Activated naive CD4-positive, alpha-beta T cell treated with Interleukin-2 at 50 U/mL for 16 hours (primary cell): ENCODE measurements at regions not wholly inside any gene's neighbourhood (a gene's known extent, or its start where the extent isn't known, plus 50 kb on each side); places are given as distances from the start of the nearest gene placed in this dataset.
"Not testable (repeated sequence)": the region's sequence is repeated elsewhere in the genome, so short reads cannot be mapped to it uniquely, and the experiment has no call there.

Experiments
- DNase-seq: peaks from one replicate; pipeline ENCODE4 v3.0.0-alpha.2; 2020

DNA sequence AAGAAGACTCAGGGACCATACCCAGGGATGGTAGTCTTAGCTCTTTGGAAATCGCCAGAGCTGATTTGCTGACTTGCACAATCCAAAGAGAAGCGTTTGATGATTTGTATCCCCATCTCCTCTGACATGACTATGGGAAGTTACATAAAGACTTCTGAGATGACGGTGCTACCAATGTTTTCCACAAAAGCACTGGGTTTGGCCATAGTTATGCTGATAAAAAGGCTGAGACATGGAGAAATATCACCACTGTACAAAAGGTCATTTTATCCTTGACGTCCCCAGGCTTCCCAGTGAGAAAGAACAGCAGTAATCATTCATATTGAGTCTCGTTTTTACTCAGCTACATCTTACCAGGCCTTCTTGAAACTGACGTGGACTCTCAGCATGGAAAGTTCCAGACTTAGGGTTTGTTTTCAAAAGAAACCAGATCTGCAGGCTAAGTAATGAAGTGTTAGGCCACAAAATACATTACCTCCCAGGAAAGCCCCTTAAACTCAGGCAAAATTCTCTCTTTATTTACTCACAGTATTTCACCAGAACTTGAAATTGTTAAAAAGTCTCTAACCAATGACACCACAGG, 370.3 kb upstream of the JARID2 start:
- DNase-seq: peak; percentile 21

DNA sequence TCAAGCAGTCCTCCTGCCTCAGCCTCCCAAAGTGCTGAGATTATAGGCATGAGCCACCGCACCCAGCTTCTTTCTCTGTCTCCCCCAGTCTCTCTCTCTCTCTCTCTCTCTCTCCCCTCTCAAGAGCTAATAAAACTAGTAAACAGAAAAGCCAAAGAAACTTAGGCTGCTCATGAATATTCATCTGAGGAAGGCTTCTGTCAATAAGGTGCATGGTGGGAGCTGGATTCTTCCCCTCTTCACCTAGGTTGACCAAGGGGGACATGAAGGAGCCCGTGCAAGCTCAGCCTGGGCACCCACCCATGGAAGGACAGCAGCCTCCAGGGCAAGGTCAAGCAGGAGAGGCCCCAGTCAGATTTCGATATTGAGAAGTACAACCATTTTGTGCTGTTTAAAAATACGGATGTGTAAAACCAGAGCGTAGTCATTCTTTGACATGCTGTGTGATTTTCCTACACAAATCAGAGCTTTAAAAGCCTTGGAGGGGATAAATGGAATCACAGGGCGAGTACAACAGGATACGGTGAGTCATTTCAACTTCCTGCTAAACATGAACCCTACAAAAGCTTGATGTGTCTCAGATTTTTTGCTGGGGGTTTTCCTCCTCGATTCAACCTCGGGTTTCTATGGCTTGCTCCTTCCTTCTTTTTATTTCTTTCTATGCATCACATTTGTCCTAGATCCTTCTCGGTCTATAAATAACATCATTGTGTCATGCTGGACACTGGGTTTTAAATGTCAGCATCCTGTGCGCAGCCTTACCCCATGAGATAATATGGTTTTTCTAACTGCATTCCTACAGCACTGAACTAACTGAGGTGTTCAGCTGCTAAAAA, 368.9 kb upstream of the JARID2 start:
- peak; percentile 16 for DNase-seq

DNA sequence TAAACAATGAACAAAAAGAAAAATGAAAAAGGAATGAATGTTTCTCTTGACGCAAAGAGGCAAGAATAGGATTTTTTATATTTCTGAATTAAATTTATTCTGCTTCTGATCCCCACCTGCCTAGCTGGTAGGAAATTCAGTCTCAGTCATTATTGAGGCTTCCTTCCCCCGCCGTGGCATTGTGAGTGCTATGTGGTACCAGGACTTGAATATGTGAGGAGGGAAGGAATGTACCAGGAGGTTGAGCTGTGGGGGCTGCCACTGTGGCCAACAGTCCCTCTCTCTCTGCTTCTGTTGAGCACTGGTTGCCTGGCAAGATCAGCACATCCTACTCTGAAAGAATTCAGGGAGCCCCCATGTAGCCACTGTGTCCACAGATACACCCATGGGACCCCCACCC, 368.1 kb upstream of the JARID2 start:
- no peak for DNase-seq

DNA sequence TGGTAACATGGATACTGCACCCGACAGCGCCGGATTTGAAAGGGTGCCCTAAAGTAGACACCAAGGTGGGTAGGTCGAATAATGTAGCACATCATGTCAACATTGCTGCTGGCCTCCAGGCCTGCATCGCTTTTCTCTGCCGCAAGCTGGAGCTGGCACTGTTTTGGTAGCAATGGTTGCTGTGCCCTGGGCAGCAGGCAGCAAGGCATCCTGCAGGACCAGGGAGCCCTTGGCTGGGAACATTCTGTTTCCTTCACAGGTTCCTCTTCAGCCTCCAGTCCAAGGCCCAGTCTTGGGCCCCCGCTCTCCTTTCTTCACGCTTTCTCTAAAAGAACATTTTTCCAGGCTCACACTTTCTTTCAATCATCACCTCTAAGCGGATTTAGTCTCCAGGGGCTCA, 365.8 kb upstream of the JARID2 start:
- no peak for DNase-seq

DNA sequence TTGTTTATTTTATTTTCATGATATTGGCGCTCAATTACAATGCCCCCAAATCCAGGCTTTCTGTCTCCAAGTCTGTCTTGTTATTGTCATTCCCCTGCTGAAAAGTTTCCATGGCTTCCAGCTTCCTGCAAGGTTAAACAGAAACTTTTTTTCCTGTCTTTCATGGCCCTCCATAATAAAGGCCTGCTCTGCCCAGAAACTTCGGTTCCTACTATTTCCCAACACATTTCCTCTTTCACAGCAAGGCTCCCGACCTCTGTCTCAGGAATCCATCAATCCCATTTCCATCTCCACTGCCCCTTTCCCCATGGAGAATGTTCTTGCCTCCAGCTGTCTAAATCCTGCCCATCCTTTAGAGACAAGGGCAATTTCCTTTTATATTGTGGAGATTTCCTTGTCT, 365.2 kb upstream of the JARID2 start:
- DNase-seq: no peak

DNA sequence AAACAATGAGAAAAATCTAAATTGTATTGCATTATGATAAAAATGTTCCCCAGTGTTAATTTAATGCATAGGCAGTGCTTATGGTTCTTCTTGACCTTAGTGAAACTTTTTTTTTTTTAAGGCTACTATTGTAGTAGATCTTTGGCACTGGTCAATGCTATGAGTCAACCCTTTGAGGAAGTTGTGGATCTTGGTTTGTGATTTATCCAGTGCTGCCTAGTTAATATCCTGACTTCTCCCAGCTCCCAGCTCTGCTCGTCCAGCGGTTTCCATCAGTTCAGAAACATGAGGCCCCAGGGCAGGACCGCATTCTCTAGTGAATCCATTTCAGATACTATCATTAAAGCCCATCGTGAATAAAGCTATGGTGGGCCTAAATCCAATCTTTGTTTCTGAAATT, 364.5 kb upstream of the JARID2 start:
- no peak for DNase-seq

DNA sequence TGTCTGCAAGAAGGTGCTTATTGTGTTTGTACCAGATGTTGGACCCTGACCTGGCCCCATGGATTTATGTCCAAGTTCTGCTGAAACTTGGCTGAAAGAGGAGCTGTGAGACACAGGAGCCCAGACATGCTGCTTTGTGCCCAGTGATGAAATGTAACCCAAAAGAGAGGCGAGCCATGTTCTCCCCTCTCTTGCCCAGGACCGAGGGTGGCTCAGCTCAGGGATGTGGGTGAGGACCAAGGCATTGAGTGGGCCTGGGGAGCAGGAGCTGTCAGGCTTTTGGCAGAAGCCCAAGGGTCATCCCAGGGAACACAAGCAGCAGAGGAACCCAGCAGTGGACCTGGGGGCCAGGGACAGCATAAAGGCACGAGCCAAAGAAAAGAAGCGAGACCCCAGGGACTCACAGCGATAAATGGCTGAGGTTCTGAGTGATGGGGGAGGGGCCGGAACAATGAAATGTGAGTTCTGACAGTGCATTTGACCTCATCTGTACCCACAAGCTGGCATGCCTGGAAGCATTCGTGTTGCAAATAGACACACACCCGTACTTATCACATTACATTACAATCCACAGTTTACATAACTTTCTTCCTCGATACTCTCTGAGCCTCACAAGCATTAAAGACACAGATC, 363.4 kb upstream of the JARID2 start:
- DNase-seq: no peak

DNA sequence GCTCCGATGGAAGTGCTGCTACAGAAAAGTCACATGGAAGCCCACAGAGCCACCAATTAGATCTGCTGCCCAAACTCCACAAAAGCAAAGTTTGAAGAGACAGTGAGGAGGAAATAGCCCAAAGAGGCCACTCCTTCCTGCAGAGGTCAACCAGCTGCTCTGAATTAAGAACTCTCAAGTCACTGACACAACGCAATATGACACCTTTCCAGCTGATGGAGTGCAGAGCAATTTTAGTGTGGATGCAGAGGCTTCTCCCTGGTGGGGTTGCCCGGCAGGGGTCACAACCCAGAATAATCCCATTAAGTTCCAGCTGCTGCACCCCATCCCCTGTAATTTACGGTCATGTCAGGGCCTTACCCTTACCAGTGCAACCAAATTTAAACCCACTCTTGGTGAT, 361.9 kb upstream of the JARID2 start:
- DNase-seq: no peak

DNA sequence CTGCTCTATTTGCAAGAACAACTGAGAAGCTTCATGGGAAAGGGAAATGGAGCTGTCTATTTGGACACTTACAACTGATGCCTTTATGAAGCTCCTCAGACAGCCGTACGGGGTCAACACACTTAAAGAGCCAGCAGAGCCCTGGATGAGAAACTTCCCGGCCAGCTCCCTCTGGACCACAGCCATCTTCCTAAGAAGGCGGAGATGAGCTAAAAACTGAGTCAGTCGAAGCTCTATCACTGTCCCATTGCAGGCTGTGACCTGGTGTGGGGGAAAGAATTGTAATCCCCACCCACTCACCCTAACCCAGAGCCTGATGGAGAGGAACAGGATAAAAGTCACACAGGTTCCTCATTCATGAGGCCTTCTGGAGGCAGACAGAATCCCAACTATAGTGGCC, 360.4 kb upstream of the JARID2 start:
- no peak for DNase-seq

DNA sequence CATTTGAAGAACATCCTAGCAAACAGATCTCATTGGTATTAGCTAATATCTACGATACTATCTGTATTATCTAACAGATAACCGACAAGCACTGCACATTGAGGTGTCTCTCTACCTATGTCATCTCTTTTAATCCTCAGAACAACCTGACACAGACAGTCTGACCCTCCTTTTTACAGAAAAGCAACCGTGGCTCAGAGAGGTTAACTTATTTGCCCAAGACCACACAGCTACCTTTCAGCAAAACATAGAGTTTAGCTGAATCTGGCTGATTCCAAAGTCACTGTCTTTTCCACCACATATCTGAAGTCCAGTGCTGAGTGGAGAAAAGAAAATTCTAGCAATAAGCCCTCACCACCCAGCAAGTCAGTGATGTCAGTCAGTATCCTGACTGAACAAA, 358.7 kb upstream of the JARID2 start:
- no peak for DNase-seq

DNA sequence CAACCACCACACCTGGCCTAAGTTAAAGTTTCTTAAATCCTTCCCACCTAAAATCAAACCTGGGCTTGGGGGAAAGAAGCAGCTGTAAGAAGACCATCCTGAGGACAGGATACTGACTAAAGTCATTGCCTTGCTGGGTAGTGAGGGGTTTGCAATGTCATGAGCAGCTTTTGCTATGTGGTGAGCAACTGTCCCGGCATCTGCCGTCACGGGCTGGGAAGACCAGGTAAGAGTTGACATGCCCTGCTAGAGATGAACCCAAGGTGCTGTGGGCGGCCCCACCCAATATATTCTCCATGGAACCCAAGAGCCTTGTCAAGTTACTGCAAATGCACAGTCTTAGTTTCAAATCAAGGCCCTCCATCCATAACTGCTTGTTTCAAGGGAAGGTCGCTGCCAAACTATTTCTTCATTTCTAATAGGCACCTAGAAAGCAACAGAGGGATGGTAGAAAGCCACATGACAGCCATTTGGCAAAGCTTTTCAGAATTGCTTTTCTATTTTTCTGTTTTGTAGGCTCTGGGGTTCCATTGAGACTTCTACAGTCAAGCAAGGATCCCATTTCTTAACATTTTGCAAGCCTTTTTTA, 357.8 kb upstream of the JARID2 start:
- no peak for DNase-seq

DNA sequence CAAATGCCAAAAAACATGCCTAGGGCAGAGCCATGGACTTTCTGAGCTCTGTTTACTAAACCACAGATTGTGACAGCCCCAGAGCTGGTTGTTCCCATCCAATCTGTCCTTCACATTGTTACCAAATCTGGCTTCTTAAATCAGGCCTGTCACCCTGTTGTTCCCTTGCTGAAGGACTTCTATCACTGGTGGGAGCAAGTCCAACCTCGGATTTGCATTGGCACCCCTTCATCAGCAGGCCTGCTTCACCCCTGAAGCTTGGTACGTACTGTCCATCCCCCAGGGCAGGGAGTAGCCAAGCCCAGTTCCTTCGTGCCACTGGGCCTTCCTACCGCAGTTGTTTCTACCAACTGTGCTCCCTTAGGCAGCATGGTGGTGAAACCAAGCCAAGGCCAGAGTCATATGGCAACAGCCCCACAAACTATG, 357.3 kb upstream of the JARID2 start:
- no peak for DNase-seq

DNA sequence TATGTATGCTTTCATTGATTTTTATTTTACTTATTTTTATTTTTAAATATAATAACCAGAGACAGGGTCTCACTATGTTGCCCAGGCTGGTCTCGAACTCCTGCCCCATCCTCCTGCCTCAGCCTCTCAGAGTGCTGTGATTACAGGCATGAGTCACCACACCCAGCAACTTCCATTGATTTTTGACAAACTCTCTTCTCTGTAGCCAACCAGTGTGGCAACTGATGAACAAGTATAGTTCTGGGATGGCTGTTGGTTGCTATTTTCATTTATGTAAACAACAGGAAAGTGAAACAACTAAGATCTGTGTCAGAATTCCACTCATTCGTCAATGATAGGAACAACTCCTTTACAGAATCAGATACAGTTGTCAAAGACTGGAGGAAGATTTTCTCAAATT, 356.7 kb upstream of the JARID2 start:
- no peak for DNase-seq

DNA sequence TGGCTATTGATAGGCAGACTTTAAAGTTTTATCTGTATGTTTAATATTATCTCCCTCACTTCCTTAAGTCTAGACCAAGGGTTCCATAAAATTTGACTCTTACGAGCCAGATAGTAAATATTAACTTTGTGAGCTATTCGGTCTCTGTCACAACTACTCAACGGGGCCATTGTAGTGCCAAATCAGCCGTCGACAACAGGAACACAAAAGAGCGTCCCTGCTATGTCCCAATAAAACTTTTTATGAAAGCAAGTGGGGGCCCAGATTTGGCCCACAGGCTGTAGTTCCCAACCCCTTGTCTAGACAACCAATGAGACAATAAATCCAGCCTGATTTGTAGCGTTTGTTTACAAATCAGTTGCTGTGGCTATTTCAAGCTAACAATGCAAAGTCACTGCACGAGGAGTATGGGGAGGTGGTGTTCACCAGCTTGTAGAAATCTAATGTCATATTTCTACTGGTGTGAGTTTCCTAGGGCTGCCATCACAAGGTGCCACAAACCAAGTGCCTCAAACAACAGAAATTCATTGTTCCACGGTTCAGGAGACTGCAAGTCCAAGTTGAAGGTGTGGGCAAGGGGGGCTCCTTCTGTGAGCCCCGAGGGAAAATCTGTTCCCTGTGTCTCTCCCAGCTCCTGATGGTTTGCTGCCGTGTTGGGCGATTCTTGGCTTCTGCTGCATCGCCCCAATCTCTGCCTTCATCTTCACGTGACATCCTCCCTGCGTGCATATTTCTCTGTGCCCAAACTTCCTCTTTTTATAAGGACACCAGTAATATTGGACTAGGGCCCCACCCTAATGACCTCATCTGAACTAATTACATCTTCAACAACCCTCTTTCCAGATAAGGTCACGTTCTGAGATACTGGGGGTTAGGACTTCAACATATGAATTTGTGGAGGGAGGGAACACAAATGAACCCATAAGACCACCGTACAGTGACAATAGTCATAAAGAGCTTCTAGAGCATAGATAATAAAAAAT, 356.0 kb upstream of the JARID2 start:
- DNase-seq: no peak

DNA sequence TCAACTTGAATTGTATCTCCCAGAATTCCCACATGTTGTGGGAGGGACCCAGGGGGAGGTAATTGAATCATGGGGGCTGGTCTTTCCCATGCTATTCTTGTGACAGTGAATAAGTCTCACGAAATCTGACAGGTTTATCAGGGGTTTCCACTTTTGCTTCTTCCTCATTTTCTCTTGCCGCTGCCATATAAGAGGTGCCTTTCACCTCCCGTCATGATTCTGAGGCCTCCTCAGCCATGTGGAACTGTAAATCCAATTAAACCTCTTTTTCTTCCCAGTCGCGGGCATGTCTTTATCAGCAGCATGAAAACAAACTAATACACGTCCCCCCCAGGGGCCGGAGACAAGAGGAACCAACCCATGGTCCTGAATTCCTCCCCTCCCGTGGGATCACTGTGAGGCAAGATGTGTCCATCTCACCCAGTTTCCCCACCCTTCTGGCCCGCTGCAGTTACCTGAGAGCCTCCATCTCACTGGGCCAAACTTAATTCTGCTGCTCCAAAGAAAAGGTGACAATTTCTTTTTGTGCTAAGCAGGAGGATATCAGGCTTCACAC, 354.0 kb upstream of the JARID2 start:
- DNase-seq: not testable (repeated sequence)

DNA sequence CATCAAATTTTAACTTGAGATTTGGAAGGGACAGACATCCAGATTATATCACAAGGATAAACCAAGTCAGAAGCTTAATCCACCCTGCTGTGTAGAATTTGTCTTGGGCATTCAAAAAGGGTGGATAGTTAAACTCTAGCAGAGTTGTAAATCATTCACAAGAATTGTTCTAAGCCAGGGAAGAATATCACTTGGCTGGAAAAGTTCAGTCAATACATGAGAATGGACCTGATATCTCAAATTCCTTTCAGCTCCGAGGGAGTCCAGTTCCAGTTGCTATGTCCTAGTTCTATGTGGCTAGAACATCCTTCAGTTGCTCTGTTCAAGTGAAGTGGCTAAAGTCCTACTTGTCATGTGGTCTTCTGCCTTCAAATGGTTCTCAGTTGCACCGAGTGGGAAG, 351.8 kb upstream of the JARID2 start:
- DNase-seq: no peak

DNA sequence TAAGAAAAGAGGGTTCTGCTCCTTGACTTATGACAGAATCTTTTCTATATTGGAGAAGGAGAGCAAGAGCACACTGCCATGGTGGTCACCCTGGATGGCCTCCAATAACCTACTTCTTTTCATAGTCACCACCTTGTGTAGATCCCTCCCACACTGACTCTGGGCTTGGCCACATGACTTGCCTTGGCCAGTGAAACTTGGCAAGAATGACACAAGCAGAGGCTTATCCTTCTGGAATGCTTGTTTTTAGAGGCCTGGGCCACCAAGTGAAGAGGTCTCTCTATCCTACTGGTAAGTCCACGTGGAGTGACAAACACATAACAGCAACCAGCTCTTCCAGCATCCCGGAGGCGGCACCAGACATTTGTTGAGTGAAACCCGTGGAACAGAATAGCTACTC, 349.4 kb upstream of the JARID2 start:
- DNase-seq: no peak

DNA sequence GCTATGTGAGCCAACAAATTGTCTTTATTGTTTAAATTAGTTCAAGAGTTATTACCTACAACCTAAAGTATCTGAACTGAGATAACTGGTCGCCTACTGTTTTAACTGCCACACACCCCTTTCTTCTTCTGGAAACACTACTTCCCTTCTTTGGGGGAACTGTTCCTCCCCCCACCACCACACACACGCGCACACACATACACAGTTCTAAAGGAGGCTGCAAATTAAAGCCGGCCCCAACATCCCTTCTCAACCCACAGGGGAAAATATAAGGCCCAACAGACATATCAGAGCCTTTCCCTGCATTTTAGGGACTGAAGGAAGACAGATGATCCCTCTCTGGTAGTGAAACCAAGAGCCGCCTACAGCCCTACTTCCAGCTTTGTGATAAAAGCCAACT, 348.0 kb upstream of the JARID2 start:
- no peak for DNase-seq

DNA sequence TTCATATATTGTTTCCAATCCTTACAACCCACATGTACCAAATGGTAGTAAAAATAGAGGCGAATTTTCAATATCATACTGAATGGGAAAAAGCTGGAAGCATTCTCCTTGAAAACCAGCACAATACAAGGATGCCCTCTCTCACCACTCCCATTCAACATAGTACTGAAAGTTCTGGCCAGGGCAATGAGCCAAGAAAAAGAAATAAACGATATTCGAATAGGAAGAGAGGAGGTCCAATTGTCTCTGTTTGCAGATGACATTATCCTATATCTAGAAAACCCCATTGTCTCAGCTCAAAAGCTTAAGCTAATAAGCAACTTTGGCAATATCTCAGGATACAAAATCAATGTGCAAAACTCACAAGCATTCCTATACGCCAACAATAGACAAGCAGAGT, 346.4 kb upstream of the JARID2 start:
- not testable (repeated sequence) for DNase-seq

DNA sequence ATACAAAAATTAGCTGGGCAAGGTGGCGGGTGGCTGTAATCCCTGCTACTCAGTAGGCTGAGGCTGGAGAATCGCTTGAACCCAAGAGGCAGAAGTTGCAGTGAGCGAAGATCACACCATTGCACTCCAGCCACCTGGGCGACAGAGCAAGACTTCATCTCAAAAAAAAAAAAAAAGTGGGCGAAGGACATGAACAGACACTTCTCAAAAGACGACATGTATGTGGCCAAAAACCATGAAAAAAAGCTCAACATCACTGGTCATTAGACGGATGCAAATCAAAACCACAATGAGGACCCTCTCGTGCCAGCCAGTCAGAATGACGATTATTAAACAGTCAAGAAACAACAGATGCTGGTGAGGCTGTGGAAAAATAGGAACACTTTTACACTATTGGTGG, 344.9 kb upstream of the JARID2 start:
- no peak for DNase-seq

DNA sequence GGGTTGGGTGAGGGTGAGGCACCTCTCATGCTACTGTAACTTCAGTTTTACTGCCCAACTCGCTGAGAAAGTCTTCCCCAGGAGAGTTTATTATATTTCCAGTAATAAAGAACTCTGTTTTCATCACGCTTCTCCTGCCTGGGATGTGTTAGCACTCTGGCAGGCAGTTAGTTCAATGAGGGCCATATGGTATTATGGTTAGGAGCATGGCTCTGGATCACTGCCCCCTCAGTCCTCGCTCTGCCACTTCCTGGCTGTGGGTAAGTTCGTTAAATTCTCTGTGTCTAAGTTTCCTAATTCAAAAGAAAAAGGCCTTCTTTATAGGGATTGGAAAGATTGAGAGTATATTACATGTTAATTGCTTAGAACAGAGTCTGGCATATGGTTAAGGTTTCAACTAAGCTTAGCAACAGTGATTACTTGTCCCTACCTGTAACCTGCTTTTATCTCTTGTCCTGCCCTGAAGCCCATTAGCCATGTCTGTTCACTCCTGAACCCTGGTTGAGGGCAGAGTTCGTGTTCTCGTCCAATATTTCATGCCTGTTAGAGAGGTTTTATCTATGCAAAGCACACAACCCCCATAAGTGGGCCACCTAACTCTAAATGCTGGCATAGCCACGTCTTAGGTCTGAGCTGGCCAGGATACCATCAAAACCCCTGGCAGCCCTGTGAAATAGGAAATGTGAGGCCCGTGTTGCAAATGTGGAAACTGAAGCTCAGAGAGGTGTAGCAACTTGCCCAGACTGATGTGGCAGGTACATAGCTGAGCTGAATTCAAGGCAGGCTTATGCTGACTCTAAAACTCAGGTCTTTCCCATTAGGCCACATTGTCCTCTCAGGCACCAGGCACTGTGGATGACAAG, 342.5 kb upstream of the JARID2 start:
- no peak for DNase-seq
